NB4 (cell line): ENCODE measurements at regions not wholly inside any gene's neighbourhood (a gene's known extent, or its start where the extent isn't known, plus 50 kb on each side); places are given as distances from the start of the nearest gene placed in this dataset.

Experiments
- CTCF ChIP-seq: IDR thresholded peaks from one replicate; pipeline ENCODE4 v1.5.1; 2012; ENCODE audit warnings: low read depth, low read length
- MYC ChIP-seq: IDR thresholded peaks from 2 replicates; pipeline ENCODE4 v1.6.1; 2011; ENCODE audit warnings: low read depth, low read length
- POLR2A ChIP-seq: IDR thresholded peaks from 2 replicates; pipeline ENCODE4 v1.6.1; 2011; ENCODE audit warnings: mild to moderate bottlenecking; ENCODE audit not compliant: insufficient read length; ENCODE audit errors: extremely low read depth

GRCh38 chr12:76249501-76249900 is 98.7 kb downstream of the BBS10 start:
- TF ChIP-seq CTCF, result no peak
- no peak for TF ChIP-seq MYC
- no peak for TF ChIP-seq POLR2A
